Panc1 (cell line): ENCODE measurements at regions not wholly inside any gene's neighbourhood (a gene's known extent, or its start where the extent isn't known, plus 50 kb on each side); places are given as distances from the start of the nearest gene placed in this dataset.

ENCODE experiments used
- ATAC-seq: fragments of 200-7000 bp; cut with Tn5 transposase; 2 replicates; pipeline ENCODE4 v1.9.1; 2020; ENCODE audit warnings: mild to moderate bottlenecking, moderate library complexity
- BruUV-seq: library from RNA; stranded (reverse); fragments of 400-500 nt; replicated peaks from 2 replicates; lab custom pipeline; 2021; lab: Mats Ljungman, UMichigan
- CTCF ChIA-PET: fragments of 300-600 bp; sonication (Branson Sonifier 250); formaldehyde crosslinking; loops from one replicate; lab custom pipeline; 2022; ENCODE audit warnings: antibody characterized with exemption; lab: Charles Lee
- POLR2A ChIA-PET: fragments of 300-600 bp; sonication (Branson Sonifier 250); formaldehyde crosslinking; loops from one replicate; lab custom pipeline; 2022; ENCODE audit warnings: antibody characterized with exemption; lab: Charles Lee
- DNase-seq: peaks from one replicate; pipeline ENCODE4 v3.0.0-alpha.2; 2010; ENCODE audit warnings: low read depth, low spot score
- H3K27ac ChIP-seq: 2 replicates; pipeline ENCODE4 v1.5.1; 2011; ENCODE audit warnings: mild to moderate bottlenecking, low read length, inconsistent platforms
- H3K27me3 ChIP-seq: fragments of 200-500 bp; sonication (Bioruptor generic); 2 replicates; pipeline ENCODE4 v1.6.0; 2014; ENCODE audit warnings: low read length, inconsistent platforms; ENCODE audit not compliant: control insufficient read depth, insufficient read depth
- H3K36me3 ChIP-seq: fragments of 200-500 bp; sonication (Bioruptor generic); 2 replicates; pipeline ENCODE4 v1.5.1; 2014; ENCODE audit warnings: inconsistent platforms, mild to moderate bottlenecking, low read length, moderate library complexity; ENCODE audit not compliant: control insufficient read depth, insufficient read depth
- H3K4me1 ChIP-seq: 2 replicates; pipeline ENCODE4 v1.5.1; 2011; ENCODE audit warnings: inconsistent platforms, mild to moderate bottlenecking, low read length, moderate library complexity; ENCODE audit not compliant: control insufficient read depth, insufficient read depth
- H3K4me3 ChIP-seq, 2 experiments: 2 replicates each; pipeline ENCODE4 v1.5.1; 2011 to 2012; ENCODE audit warnings: low read depth in 2 of 2, low read length in 2 of 2, mild to moderate bottlenecking in 2 of 2, inconsistent platforms in 1 of 2, moderate library complexity in 1 of 2
- H3K9me3 ChIP-seq: fragments of 200-500 bp; sonication (Bioruptor generic); 2 replicates; pipeline ENCODE4 v1.5.1; 2014; ENCODE audit warnings: low read depth, mild to moderate bottlenecking, inconsistent platforms, low read length, moderate library complexity; ENCODE audit not compliant: control insufficient read depth, insufficient read depth
- POLR2AphosphoS5 ChIP-seq: IDR thresholded peaks from 2 replicates; pipeline ENCODE4 v1.6.1; 2012; ENCODE audit warnings: mild to moderate bottlenecking, low read depth, low read length, moderate library complexity
- SIN3A ChIP-seq: IDR thresholded peaks from 2 replicates; pipeline ENCODE4 v1.6.1; 2012; ENCODE audit warnings: low read depth, mild to moderate bottlenecking, low read length, moderate library complexity, borderline replicate concordance; ENCODE audit not compliant: insufficient read depth
- TCF7L2 ChIP-seq: IDR thresholded peaks from 2 replicates; pipeline ENCODE4 v1.6.1; 2011; ENCODE audit warnings: mild to moderate bottlenecking, low read depth, low read length, inconsistent platforms
- in situ Hi-C: cut with HindIII; loops from 2 replicates; pipeline ENCODE4 v1.10.0; 2016; ENCODE audit warnings: low sequenced_read_pairs, low pct_unique_long_range_greater_than_20kb
- intact Hi-C: fragments of 100-400 bp; cut with micrococcal nuclease; formaldehyde crosslinking; loops from one replicate; pipeline ENCODE4 v1.10.0; 2022; ENCODE audit not compliant: unreplicated experiment
- TF ChIP-seq, protein P1 (sequence below), 2 experiments: IDR thresholded peaks; 2 replicates each; pipeline ENCODE4 v1.6.1; 2011 to 2012; ENCODE audit warnings: low read depth in 2 of 2, control low read depth in 1 of 2, low read length in 1 of 2, mild to moderate bottlenecking in 1 of 2, moderate library complexity in 1 of 2; ENCODE audit not compliant: insufficient read depth in 1 of 2
- TF ChIP-seq, protein P2 (sequence below): fragments of 450-650 bp; IDR thresholded peaks from 2 replicates; pipeline ENCODE4 v1.5.1; 2017; ENCODE audit warnings: mild to moderate bottlenecking

DNA sequence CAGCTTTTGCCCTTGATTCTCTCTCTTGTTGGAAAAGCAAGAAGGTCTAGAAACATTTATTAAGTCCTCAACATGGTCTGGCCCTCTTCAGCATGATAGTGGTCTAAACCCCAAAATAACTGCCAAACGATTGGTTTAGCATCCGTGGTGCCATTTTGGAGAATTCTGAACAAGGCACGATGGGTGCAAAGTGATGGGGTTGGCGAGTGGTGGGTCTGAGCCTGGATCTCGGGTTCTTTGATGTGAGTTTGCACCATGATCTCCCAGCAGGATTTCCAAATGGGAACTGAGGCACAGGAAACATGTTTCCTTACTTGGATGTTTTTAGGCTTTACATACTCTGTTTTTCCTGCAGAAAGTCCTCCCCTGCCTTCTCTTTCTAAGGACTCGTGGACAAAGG is 240.3 kb downstream of the MYCN start:
- TF ChIP-seq, protein P1, sequence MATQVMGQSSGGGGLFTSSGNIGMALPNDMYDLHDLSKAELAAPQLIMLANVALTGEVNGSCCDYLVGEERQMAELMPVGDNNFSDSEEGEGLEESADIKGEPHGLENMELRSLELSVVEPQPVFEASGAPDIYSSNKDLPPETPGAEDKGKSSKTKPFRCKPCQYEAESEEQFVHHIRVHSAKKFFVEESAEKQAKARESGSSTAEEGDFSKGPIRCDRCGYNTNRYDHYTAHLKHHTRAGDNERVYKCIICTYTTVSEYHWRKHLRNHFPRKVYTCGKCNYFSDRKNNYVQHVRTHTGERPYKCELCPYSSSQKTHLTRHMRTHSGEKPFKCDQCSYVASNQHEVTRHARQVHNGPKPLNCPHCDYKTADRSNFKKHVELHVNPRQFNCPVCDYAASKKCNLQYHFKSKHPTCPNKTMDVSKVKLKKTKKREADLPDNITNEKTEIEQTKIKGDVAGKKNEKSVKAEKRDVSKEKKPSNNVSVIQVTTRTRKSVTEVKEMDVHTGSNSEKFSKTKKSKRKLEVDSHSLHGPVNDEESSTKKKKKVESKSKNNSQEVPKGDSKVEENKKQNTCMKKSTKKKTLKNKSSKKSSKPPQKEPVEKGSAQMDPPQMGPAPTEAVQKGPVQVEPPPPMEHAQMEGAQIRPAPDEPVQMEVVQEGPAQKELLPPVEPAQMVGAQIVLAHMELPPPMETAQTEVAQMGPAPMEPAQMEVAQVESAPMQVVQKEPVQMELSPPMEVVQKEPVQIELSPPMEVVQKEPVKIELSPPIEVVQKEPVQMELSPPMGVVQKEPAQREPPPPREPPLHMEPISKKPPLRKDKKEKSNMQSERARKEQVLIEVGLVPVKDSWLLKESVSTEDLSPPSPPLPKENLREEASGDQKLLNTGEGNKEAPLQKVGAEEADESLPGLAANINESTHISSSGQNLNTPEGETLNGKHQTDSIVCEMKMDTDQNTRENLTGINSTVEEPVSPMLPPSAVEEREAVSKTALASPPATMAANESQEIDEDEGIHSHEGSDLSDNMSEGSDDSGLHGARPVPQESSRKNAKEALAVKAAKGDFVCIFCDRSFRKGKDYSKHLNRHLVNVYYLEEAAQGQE (IDR thresholded peaks at IDR 0.05; ENCODE audit: insufficient read depth in 1 of 2, low read depth in 2 of 2, low read length in 1 of 2) = no peak
- no peak for TF ChIP-seq POLR2AphosphoS5
- TF ChIP-seq SIN3A = no peak
- TF ChIP-seq, protein P2, sequence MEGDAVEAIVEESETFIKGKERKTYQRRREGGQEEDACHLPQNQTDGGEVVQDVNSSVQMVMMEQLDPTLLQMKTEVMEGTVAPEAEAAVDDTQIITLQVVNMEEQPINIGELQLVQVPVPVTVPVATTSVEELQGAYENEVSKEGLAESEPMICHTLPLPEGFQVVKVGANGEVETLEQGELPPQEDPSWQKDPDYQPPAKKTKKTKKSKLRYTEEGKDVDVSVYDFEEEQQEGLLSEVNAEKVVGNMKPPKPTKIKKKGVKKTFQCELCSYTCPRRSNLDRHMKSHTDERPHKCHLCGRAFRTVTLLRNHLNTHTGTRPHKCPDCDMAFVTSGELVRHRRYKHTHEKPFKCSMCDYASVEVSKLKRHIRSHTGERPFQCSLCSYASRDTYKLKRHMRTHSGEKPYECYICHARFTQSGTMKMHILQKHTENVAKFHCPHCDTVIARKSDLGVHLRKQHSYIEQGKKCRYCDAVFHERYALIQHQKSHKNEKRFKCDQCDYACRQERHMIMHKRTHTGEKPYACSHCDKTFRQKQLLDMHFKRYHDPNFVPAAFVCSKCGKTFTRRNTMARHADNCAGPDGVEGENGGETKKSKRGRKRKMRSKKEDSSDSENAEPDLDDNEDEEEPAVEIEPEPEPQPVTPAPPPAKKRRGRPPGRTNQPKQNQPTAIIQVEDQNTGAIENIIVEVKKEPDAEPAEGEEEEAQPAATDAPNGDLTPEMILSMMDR = no peak
- no peak for TF ChIP-seq TCF7L2
- Histone ChIP-seq H3K36me3 (no peaks in the 10 kb centered on the region), H3K9me3 (no peaks in the 10 kb centered on the region), H3K27me3 (peaks cover 2% of the 10 kb centered on the region; the same call in 1 of the 2 replicates), H3K4me3 (no peak overlapping the region), H3K4me1 (no peaks in the 10 kb centered on the region), H3K27ac (no peak overlapping the region)
- intact Hi-C loops (no loop called here), in situ Hi-C loops (no loop called here)
- ATAC-seq = no peak
- no peak for DNase-seq
- BruUV-seq = no TSS peak
- CTCF ChIA-PET = no interaction called here
- POLR2A ChIA-PET = no interaction called here

DNA sequence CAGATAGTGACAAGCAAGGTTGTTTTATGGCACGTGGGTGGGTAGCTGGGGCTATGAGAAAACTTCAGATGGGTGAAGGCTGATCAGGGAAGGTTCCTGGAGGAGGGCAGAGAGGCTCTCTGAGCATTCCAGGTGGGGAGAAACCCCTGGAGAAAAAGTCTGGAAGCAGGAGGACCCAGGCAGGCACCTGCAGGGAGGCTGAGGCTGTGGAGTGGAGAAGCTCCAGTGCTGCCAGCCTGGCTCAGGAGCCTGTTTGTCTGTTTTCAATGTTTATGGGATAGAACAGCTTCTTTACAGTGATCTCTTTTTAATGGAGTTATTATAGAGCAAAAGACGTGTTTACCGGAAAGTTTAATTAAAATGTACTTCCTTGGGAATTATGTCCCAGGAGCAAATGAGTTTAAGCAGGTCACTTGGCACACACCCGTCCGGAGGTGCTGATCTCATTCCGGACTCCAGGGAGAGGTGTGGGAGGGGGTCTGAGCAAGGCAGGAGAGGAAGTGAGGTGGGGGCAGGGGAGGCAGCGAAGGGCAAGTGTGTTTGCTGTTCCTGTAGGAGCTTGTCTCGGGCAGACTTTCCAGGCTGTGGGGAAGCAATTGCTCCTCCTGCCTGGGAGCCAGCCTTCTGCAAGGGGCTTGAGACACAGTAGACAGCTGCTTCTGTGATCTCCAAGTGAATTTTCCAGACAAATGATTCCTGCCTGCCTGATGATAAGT is 239.5 kb downstream of the MYCN start:
- CTCF ChIA-PET = no interaction called here
- Histone ChIP-seq H3K4me1 (no peaks in the 10 kb centered on the region), H3K27ac (no peak overlapping the region), H3K36me3 (no peaks in the 10 kb centered on the region), H3K4me3 (no peak overlapping the region), H3K27me3 (peaks cover 2% of the 10 kb centered on the region; the same call in 1 of the 2 replicates), H3K9me3 (no peaks in the 10 kb centered on the region)
- intact Hi-C loops (no loop called here), in situ Hi-C loops (no loop called here)
- ATAC-seq (no peak), DNase-seq (no peak)
- no TSS peak for BruUV-seq
- POLR2A ChIA-PET = no interaction called here
- TF ChIP-seq, protein P1 (IDR thresholded peaks at IDR 0.05; ENCODE audit: insufficient read depth in 1 of 2, low read depth in 2 of 2, low read length in 1 of 2) = no peak
- TF ChIP-seq POLR2AphosphoS5 (no peak), TCF7L2 (no peak), SIN3A (no peak)
- TF ChIP-seq, protein P2 = no peak
